OCI-LY7 (cell line): ENCODE measurements at regions not wholly inside any gene's neighbourhood (a gene's known extent, or its start where the extent isn't known, plus 50 kb on each side); places are given as distances from the start of the nearest gene placed in this dataset.

Experiments
- BruUV-seq: library from RNA; stranded (reverse); fragments of 400-500 nt; replicated peaks from 2 replicates; lab custom pipeline; 2021; lab: Mats Ljungman, UMichigan
- CTCF ChIA-PET: fragments of 300-600 bp; sonication (Branson Sonifier 250); formaldehyde crosslinking; loops from one replicate; lab custom pipeline; 2022; ENCODE audit warnings: antibody characterized with exemption; ENCODE audit not compliant: unreplicated experiment; lab: Charles Lee
- POLR2A ChIA-PET: fragments of 300-600 bp; sonication (Branson Sonifier 250); formaldehyde crosslinking; loops from one replicate; lab custom pipeline; 2022; ENCODE audit warnings: antibody characterized with exemption; lab: Charles Lee
- DNase-seq: peaks from one replicate; pipeline ENCODE4 v3.0.0-alpha.2; 2015; ENCODE audit warnings: low spot score
- H2AFZ ChIP-seq: fragments of 200-600 bp; sonication (generic), shearing (Covaris generic); 2 replicates; pipeline ENCODE4 v1.6.1; 2014; ENCODE audit warnings: mild to moderate bottlenecking, antibody characterized with exemption, low read length, moderate library complexity
- H3K27ac ChIP-seq: fragments of 200-600 bp; sonication (generic); 2 replicates; pipeline ENCODE4 v1.5.1; 2014; ENCODE audit warnings: mixed run types, low read depth, mild to moderate bottlenecking, moderate library complexity, low read length, inconsistent platforms; ENCODE audit not compliant: poor library complexity, severe bottlenecking
- H3K36me3 ChIP-seq: fragments of 200-600 bp; sonication (generic); 2 replicates; pipeline ENCODE4 v1.6.1; 2014; ENCODE audit warnings: mild to moderate bottlenecking, antibody characterized with exemption, low read length, moderate library complexity, mixed read lengths; ENCODE audit not compliant: insufficient read depth
- H3K4me1 ChIP-seq: fragments of 200-600 bp; sonication (generic); 2 replicates; pipeline ENCODE4 v1.5.1; 2014; ENCODE audit warnings: mild to moderate bottlenecking, low read length; ENCODE audit not compliant: insufficient read depth, poor library complexity, severe bottlenecking
- H3K4me2 ChIP-seq: fragments of 200-600 bp; sonication (generic); 2 replicates; pipeline ENCODE4 v1.6.1; 2014; ENCODE audit warnings: mild to moderate bottlenecking, low read length
- H3K4me3 ChIP-seq: fragments of 200-600 bp; sonication (generic); 2 replicates; pipeline ENCODE4 v1.5.1; 2014; ENCODE audit warnings: mild to moderate bottlenecking, low read depth, low read length; ENCODE audit not compliant: poor library complexity, severe bottlenecking
- H3K79me2 ChIP-seq: fragments of 200-600 bp; sonication (generic); 2 replicates; pipeline ENCODE4 v1.6.1; 2016; ENCODE audit warnings: low read depth, mild to moderate bottlenecking, low read length, moderate library complexity, mixed read lengths; ENCODE audit not compliant: insufficient read depth
- H3K9me2 ChIP-seq: fragments of 200-600 bp; sonication (generic); 2 replicates; pipeline ENCODE4 v1.6.1; 2016; ENCODE audit warnings: mild to moderate bottlenecking, low read length, mixed read lengths; ENCODE audit not compliant: insufficient read depth
- H3K9me3 ChIP-seq: fragments of 200-600 bp; sonication (generic); 2 replicates; pipeline ENCODE4 v1.6.1; 2014; ENCODE audit warnings: mild to moderate bottlenecking, mixed run types, low read length, mixed read lengths
- H4K20me1 ChIP-seq: fragments of 200-600 bp; sonication (generic); 2 replicates; pipeline ENCODE4 v1.6.1; 2014; ENCODE audit warnings: mild to moderate bottlenecking, antibody characterized with exemption, low read length, moderate library complexity, mixed read lengths; ENCODE audit not compliant: insufficient read depth
- EZH2phosphoT487 ChIP-seq: fragments of 200-600 bp; sonication (generic); IDR thresholded peaks from 2 replicates; pipeline ENCODE4 v1.6.1; 2018; ENCODE audit warnings: low read depth, borderline replicate concordance, mild to moderate bottlenecking, mixed run types, antibody characterized with exemption, low read length, moderate library complexity, mixed read lengths
- intact Hi-C: fragments of 100-400 bp; cut with micrococcal nuclease; formaldehyde crosslinking; loops from one replicate; pipeline ENCODE4 v1.10.0; 2022; ENCODE audit not compliant: unreplicated experiment
- TF ChIP-seq, protein P1 (sequence below): fragments of 200-600 bp; sonication (generic); conservative IDR thresholded peaks from 2 replicates; pipeline ENCODE4 v1.5.1; 2014; ENCODE audit warnings: mild to moderate bottlenecking, antibody characterized with exemption, low read length, moderate library complexity, mixed read lengths

DNA sequence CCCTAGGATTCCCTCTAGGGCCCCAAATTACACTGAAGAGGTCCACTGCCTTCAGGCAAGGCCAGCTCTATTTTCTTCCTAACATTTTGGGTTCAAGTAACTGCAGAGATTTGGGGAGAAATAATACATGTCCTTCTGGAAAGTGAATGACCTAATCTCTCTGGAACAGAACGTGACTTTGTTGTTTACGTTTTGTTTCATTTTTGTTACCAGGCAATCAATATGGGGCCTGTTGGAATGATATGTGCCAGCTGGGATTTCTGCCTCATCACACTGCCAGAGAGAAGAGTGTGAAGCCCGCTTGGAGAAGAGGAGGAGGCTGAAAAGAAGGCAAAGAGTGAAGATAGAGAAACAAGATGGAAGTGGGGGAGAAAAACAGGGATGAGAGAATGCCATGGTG lies 116.7 kb downstream of the FASLG start:
- TF ChIP-seq EZH2phosphoT487 = no peak
- POLR2A ChIA-PET = interaction anchor here (0.6 to 2.2 kb wide), 3 partner anchors 10 to 273 kb away, joined by 3 to 5 read pairs (median 3); no protein-coding TSS in a partner anchor
- CTCF ChIA-PET = no interaction called here
- no peaks in the 10 kb centered on the region for H3K9me2 ChIP-seq
- H3K36me3 ChIP-seq = no peaks in the 10 kb centered on the region
- no peak for DNase-seq
- peaks cover under 1% of the 10 kb centered on the region for H3K4me1 ChIP-seq
- no peak overlapping the region for H3K4me2 ChIP-seq
- BruUV-seq = no TSS peak
- no peak overlapping the region for H3K4me3 ChIP-seq
- no peaks in the 10 kb centered on the region for H4K20me1 ChIP-seq
- H3K27ac ChIP-seq = no peak overlapping the region
- H3K9me3 ChIP-seq = no peaks in the 10 kb centered on the region
- H2AFZ ChIP-seq = no peak overlapping the region
- intact Hi-C loops = no loop called here
- H3K79me2 ChIP-seq = no peaks in the 10 kb centered on the region

DNA sequence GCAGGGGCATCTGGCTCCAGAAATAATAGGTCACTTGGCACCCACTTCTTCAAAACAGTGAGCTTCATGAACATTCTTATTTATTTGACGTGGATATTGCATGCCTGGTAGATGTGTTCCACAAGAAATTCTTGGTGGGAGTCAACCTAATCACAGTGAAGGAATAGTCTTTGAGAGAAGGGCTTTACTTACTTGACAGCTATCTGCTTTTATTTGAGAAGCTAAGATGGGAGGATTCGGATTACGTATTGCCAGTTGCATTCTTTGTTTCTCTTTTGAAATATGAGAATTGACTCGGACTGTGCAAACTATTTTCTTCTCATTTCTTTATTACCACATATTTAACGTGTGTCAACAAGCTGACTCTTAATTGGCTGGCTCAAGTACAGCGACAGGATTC lies 117.2 kb downstream of the FASLG start:
- CTCF ChIA-PET = interaction anchor here (0.5 kb wide), 1 partner anchor 451 kb away, joined by 3 read pairs; no protein-coding TSS in a partner anchor
- Histone ChIP-seq H3K4me2 (no peak overlapping the region), H2AFZ (no peak overlapping the region), H3K36me3 (no peaks in the 10 kb centered on the region), H3K79me2 (no peaks in the 10 kb centered on the region), H4K20me1 (no peaks in the 10 kb centered on the region), H3K4me1 (peaks cover 6% of the 10 kb centered on the region), H3K9me3 (no peaks in the 10 kb centered on the region), H3K9me2 (no peaks in the 10 kb centered on the region), H3K4me3 (no peak overlapping the region), H3K27ac (no peak overlapping the region)
- no peak for TF ChIP-seq EZH2phosphoT487
- TF ChIP-seq, protein P1, sequence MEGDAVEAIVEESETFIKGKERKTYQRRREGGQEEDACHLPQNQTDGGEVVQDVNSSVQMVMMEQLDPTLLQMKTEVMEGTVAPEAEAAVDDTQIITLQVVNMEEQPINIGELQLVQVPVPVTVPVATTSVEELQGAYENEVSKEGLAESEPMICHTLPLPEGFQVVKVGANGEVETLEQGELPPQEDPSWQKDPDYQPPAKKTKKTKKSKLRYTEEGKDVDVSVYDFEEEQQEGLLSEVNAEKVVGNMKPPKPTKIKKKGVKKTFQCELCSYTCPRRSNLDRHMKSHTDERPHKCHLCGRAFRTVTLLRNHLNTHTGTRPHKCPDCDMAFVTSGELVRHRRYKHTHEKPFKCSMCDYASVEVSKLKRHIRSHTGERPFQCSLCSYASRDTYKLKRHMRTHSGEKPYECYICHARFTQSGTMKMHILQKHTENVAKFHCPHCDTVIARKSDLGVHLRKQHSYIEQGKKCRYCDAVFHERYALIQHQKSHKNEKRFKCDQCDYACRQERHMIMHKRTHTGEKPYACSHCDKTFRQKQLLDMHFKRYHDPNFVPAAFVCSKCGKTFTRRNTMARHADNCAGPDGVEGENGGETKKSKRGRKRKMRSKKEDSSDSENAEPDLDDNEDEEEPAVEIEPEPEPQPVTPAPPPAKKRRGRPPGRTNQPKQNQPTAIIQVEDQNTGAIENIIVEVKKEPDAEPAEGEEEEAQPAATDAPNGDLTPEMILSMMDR = no peak
- DNase-seq = no peak
- intact Hi-C loops = no loop called here
- no TSS peak for BruUV-seq
- POLR2A ChIA-PET = interaction anchor here (0.7 to 2.2 kb wide), 4 partner anchors 10 to 60 kb away, joined by 3 to 5 read pairs (median 3); no protein-coding TSS in a partner anchor

DNA sequence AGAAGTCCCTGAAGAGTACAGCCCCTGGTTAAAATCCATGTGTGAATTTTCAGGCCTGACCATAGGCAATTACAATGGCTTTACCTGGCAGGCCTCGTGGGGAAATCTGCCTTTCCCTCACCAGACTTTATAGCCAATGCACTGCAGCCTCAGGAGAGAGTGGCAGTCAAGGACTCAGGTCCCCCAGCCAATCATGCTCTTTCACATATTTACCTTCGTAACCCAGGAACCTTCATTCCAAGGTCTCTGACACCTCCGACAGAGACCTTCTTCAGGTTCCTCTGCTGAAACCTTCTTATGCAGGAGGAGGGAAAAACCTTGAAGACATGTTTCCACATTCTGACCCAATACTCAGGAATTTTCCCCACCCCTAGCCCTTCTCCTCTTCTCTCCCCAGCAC lies 118.9 kb downstream of the FASLG start:
- intact Hi-C loops = no loop called here
- Histone ChIP-seq H2AFZ (no peak overlapping the region), H3K9me2 (no peaks in the 10 kb centered on the region), H3K27ac (no peak overlapping the region), H3K79me2 (no peaks in the 10 kb centered on the region), H3K4me1 (peaks cover 19% of the 10 kb centered on the region), H3K36me3 (no peaks in the 10 kb centered on the region), H3K4me3 (no peak overlapping the region), H3K4me2 (no peak overlapping the region), H3K9me3 (peaks cover 3% of the 10 kb centered on the region; the same call in 1 of the 2 replicates), H4K20me1 (no peaks in the 10 kb centered on the region)
- CTCF ChIA-PET = no interaction called here
- BruUV-seq = no TSS peak
- no peak for DNase-seq
- POLR2A ChIA-PET = interaction anchor here (2.0 kb wide), 1 partner anchor 41 kb away, joined by 15 read pairs; no protein-coding TSS in a partner anchor
- TF ChIP-seq EZH2phosphoT487 = no peak
- TF ChIP-seq, protein P1 = no peak
